Caco-2 (cell line): ENCODE measurements at regions not wholly inside any gene's neighbourhood (a gene's known extent, or its start where the extent isn't known, plus 50 kb on each side); places are given as distances from the start of the nearest gene placed in this dataset.

Experiments used
- BruUV-seq: library from RNA; stranded (reverse); fragments of 400-500 nt; replicated peaks from 2 replicates; lab custom pipeline; 2021; lab: Mats Ljungman, UMichigan
- CTCF ChIA-PET: fragments of 300-600 bp; sonication (Branson Sonifier 250); formaldehyde crosslinking; loops from one replicate; lab custom pipeline; 2022; ENCODE audit warnings: antibody characterized with exemption; lab: Charles Lee
- POLR2A ChIA-PET: fragments of 300-600 bp; sonication (Branson Sonifier 250); formaldehyde crosslinking; loops from one replicate; lab custom pipeline; 2022; ENCODE audit warnings: antibody characterized with exemption; lab: Charles Lee
- DNase-seq, 2 experiments: peaks; one replicate each; pipeline versions ENCODE4 v3.0.0 to v3.0.0-alpha.2; 2020 to 2022
- H3K27me3 ChIP-seq: replicated peaks from 2 replicates; pipeline ENCODE4 v1.6.0; 2011; ENCODE audit warnings: low read length; ENCODE audit not compliant: control insufficient read depth, insufficient read depth
- H3K36me3 ChIP-seq: 2 replicates; pipeline ENCODE4 v1.5.1; 2011; ENCODE audit warnings: low read length; ENCODE audit not compliant: control insufficient read depth, insufficient read depth
- H3K4me1 ChIP-seq: fragments of 250-450 bp; sonication (Bioruptor Pico); 2 replicates; pipeline ENCODE4 v1.5.1; 2020; ENCODE audit warnings: mild to moderate bottlenecking
- H3K4me3 ChIP-seq: 2 replicates; pipeline ENCODE4 v1.5.1; 2011; ENCODE audit warnings: low read depth, mild to moderate bottlenecking, control low read depth, low read length
- H3K9me3 ChIP-seq: fragments of 250-450 bp; sonication (Bioruptor Pico); 2 replicates; pipeline ENCODE4 v1.5.1; 2020; ENCODE audit warnings: mild to moderate bottlenecking, moderate library complexity
- H3K27ac Mint-ChIP-seq: one replicate; pipeline ENCODE4 v1.8.0; 2022; ENCODE audit warnings: mixed read lengths; ENCODE audit not compliant: unreplicated experiment
- H3K27me3 Mint-ChIP-seq: one replicate; pipeline ENCODE4 v1.8.0; 2022; ENCODE audit warnings: mixed read lengths; ENCODE audit not compliant: insufficient read depth, unreplicated experiment
- H3K36me3 Mint-ChIP-seq: one replicate; pipeline ENCODE4 v1.8.0; 2022; ENCODE audit warnings: mild to moderate bottlenecking, mixed read lengths; ENCODE audit not compliant: insufficient read depth, unreplicated experiment
- H3K4me1 Mint-ChIP-seq: one replicate; pipeline ENCODE4 v1.8.0; 2022; ENCODE audit warnings: low read depth, mixed read lengths; ENCODE audit not compliant: unreplicated experiment
- H3K4me3 Mint-ChIP-seq: one replicate; pipeline ENCODE4 v1.8.0; 2022; ENCODE audit warnings: mild to moderate bottlenecking, moderate library complexity, mixed read lengths; ENCODE audit not compliant: unreplicated experiment
- H3K9me3 Mint-ChIP-seq: one replicate; pipeline ENCODE4 v1.8.0; 2022; ENCODE audit warnings: mixed read lengths; ENCODE audit not compliant: unreplicated experiment
- intact Hi-C: fragments of 100-400 bp; cut with micrococcal nuclease; formaldehyde crosslinking; loops from one replicate; pipeline ENCODE4 v1.10.0; 2022; ENCODE audit not compliant: unreplicated experiment
- TF ChIP-seq, protein P1 (sequence below), 2 experiments: fragments of 200-600 bp in 1 of 2; IDR thresholded peaks; 1 replicate in 1 of 2; 2 replicates in 1 of 2; pipeline versions ENCODE4 v1.5.1 to v1.8.0; 2011 to 2022; ENCODE audit warnings: antibody characterized with exemption in 1 of 2, control low read depth in 1 of 2, inconsistent platforms in 1 of 2, low read depth in 1 of 2, low read length in 1 of 2, mild to moderate bottlenecking in 1 of 2, moderate library complexity in 1 of 2; ENCODE audit not compliant: insufficient read depth in 1 of 2, severe bottlenecking in 1 of 2, unreplicated experiment in 1 of 2

DNA sequence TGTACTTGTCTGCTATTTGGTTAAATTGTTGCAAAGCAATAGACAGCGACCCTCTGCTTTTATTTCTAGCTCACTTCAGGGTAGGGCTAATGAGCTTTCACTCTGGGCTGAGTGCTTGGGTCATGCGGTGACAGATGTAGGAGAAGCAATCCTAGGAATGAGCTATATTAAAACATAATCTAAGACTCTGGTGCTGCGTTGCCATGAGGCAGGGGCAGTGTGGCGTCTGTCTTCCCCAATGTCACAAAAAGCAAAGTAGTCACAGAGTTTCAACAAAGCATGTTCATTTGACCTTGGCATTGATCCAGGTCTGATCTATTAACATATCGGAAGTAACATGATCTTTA, 55.5 kb upstream of the GRAMD1B start:
- no peaks in the 10 kb centered on the region for H3K36me3 ChIP-seq
- DNase-seq = no peak
- intact Hi-C loops = no loop called here
- Mint-ChIP-seq H3K27me3 (peaks cover 23% of the 10 kb centered on the region), H3K4me1 (no peaks in the 10 kb centered on the region), H3K36me3 (no peaks in the 10 kb centered on the region), H3K4me3 (no peak overlapping the region), H3K9me3 (no peaks in the 10 kb centered on the region), H3K27ac (no peak overlapping the region)
- H3K27me3 ChIP-seq = no peaks in the 10 kb centered on the region; the same call in none of the 2 replicates
- H3K9me3 ChIP-seq = no peaks in the 10 kb centered on the region
- no peaks in the 10 kb centered on the region for H3K4me1 ChIP-seq
- ChIA-PET POLR2A (no interaction called here), CTCF (no interaction called here)
- H3K4me3 ChIP-seq = no peak overlapping the region
- TF ChIP-seq, protein P1, sequence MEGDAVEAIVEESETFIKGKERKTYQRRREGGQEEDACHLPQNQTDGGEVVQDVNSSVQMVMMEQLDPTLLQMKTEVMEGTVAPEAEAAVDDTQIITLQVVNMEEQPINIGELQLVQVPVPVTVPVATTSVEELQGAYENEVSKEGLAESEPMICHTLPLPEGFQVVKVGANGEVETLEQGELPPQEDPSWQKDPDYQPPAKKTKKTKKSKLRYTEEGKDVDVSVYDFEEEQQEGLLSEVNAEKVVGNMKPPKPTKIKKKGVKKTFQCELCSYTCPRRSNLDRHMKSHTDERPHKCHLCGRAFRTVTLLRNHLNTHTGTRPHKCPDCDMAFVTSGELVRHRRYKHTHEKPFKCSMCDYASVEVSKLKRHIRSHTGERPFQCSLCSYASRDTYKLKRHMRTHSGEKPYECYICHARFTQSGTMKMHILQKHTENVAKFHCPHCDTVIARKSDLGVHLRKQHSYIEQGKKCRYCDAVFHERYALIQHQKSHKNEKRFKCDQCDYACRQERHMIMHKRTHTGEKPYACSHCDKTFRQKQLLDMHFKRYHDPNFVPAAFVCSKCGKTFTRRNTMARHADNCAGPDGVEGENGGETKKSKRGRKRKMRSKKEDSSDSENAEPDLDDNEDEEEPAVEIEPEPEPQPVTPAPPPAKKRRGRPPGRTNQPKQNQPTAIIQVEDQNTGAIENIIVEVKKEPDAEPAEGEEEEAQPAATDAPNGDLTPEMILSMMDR (IDR thresholded peaks at IDR 0.05; ENCODE audit: insufficient read depth in 1 of 2, low read depth in 1 of 2, low read length in 1 of 2, severe bottlenecking in 1 of 2, unreplicated experiment in 1 of 2) = no peak
- no TSS peak for BruUV-seq

- no peaks in the 10 kb centered on the region for H3K9me3 ChIP-seq
- no peak for DNase-seq
- no peaks in the 10 kb centered on the region for H3K4me1 Mint-ChIP-seq
- TF ChIP-seq, protein P1 (IDR thresholded peaks at IDR 0.05; ENCODE audit: insufficient read depth in 1 of 2, low read depth in 1 of 2, low read length in 1 of 2, severe bottlenecking in 1 of 2, unreplicated experiment in 1 of 2) = no peak
- no peaks in the 10 kb centered on the region; the same call in none of the 2 replicates for H3K27me3 ChIP-seq
- POLR2A ChIA-PET = no interaction called here
- no peaks in the 10 kb centered on the region for H3K9me3 Mint-ChIP-seq
- H3K27me3 Mint-ChIP-seq = peaks cover 27% of the 10 kb centered on the region
- no peaks in the 10 kb centered on the region for H3K4me1 ChIP-seq
- H3K36me3 ChIP-seq = no peaks in the 10 kb centered on the region
- CTCF ChIA-PET = no interaction called here
- no peaks in the 10 kb centered on the region for H3K36me3 Mint-ChIP-seq
- no peak overlapping the region for H3K4me3 ChIP-seq
- intact Hi-C loops = no loop called here
- no peak overlapping the region for H3K4me3 Mint-ChIP-seq
- no TSS peak for BruUV-seq
- H3K27ac Mint-ChIP-seq = no peak overlapping the region
Measured at GRCh38 chr11:123373754-123374621, 56.1 kb upstream of the GRAMD1B start.

GRCh38 chr11:123371506-123372297, 58.4 kb upstream of the GRAMD1B start:
- BruUV-seq = no TSS peak
- TF ChIP-seq, protein P1 (IDR thresholded peaks at IDR 0.05; ENCODE audit: insufficient read depth in 1 of 2, low read depth in 1 of 2, low read length in 1 of 2, severe bottlenecking in 1 of 2, unreplicated experiment in 1 of 2) = no peak

More at GRCh38 chr11:123371506-123372297, 58.4 kb upstream of the GRAMD1B start:
- Mint-ChIP-seq H3K4me1 (no peaks in the 10 kb centered on the region), H3K27ac (no peak overlapping the region), H3K9me3 (no peaks in the 10 kb centered on the region), H3K36me3 (no peaks in the 10 kb centered on the region), H3K27me3 (peaks cover 31% of the 10 kb centered on the region), H3K4me3 (no peak overlapping the region)
- intact Hi-C loops = no loop called here
- Histone ChIP-seq H3K36me3 (no peaks in the 10 kb centered on the region), H3K4me3 (no peak overlapping the region), H3K9me3 (no peaks in the 10 kb centered on the region), H3K4me1 (no peaks in the 10 kb centered on the region), H3K27me3 (no peaks in the 10 kb centered on the region; the same call in none of the 2 replicates)
- no peak for DNase-seq
- ChIA-PET CTCF (no interaction called here), POLR2A (no interaction called here)
